ENCODE measurements at regions not wholly inside any gene's neighbourhood (a gene's known extent, or its start where the extent isn't known, plus 50 kb on each side); places are given as distances from the start of the nearest gene placed in this dataset.
"Not testable (repeated sequence)": the region's sequence is repeated elsewhere in the genome, so short reads cannot be mapped to it uniquely, and the experiment has no call there.

DNA sequence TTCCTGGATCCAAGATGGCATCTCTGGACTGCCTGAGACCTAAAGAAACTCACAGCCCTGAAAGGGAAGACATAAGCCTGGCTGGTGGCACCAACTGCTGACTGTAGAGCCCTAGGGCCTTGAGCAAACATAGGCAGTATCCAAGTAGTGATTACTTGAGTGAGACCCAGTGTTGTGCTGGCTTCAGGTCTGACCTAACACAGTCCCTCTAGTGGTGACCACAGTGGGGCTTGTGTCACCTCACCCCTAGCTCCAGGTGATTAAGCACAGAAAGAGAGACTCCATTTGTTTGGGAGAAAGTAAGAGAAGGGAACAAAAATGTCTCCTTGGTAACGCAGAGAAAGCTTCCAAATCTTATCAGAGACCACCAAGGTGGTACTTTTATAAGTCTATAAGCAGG lies 496.3 kb upstream of the HTR2C start:
- no peak for DNase-seq (ENCODE audit: low spot score)

DNA sequence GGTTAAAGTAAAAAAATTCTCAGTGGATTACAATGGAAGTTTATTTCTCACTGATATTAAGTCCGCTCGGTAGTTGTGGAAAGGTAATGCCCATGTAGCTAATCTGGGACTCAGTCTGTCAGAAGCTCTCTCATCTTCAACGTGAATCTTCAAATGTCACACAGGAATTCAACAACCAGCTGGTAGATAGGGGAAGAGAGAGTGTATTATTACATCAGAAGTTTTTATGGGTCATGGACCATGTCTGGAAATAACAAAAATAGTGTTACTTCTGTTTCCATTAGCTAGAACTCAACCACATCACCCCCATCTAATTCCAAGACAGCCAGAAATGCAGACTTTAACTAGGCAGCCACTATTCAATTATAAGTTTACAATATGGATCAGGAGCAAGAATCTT lies 506.1 kb upstream of the HTR2C start:
- no peak for DNase-seq (ENCODE audit: low spot score)

DNA sequence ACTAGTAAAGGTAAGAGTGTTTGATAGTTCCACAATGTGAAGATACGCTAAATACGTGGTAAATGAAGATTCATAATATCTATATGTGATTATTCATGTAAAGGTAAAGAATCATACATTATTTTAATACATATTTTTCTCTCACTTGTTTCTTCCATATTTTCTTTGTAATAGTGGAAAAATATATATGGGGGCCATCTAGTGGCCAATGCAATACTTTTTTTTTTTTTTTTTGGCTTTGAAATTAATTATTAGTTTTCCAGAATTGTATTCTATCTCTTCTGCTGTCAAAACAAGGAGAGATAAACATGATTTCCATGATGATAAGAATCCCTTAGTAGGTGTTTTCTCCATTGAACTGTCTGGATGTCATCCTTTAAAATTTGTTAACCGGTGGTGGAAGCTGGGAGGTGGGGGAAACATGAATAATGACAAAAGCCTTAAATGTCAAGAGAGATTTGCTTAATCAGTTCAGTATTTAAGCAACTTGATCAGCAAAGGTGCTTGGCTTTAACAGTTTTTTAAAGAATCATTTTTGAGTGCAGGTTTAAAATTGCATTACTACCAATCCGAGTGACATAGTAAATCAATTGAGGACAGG lies 508.7 kb upstream of the HTR2C start:
- no peak for DNase-seq (ENCODE audit: low spot score)

- no peak for DNase-seq (ENCODE audit: low spot score)
Observed at GRCh38 chrX:114073926-114074325, 510.0 kb upstream of the HTR2C start.

- DNase-seq (ENCODE audit: low spot score): no peak
Observed at GRCh38 chrX:114071412-114071811, 512.5 kb upstream of the HTR2C start.

DNA sequence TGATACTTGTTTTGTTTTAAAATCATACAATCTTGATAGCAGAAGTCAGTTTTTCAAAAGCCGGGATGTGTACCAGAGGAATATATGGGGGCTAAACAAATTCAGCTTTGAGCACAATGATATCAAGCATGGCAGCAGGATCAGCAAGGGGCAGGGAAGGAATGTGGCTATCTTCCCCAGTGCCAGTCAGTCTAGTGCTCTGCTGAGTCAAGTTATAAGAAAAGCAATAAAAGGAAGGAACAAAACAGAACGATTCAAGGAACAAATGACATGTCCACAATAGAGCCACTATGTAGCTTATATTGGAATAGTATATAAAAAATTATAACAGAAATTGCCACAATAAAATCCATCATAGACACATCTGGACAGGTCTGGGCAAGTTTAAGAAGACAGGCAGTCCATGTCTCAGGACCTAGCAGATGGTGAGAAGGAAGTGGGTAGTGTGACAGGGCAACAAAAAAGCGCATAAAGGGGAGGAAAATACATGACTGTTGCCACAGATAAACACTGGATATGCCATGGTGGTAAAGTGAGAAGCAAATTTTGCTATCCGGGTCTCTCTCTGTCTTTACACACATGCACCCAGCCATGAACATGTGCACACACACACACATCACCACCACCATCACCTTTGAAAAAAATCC lies 518.2 kb upstream of the HTR2C start:
- no peak for DNase-seq (ENCODE audit: low spot score)

GRCh38 chrX:114061226-114061625 lies 522.7 kb upstream of the HTR2C start:
- no peak for DNase-seq (ENCODE audit: low spot score)

- DNase-seq (ENCODE audit: low spot score): no peak
Observed at GRCh38 chrX:114058988-114059418, 524.9 kb upstream of the HTR2C start.

- DNase-seq (ENCODE audit: low spot score): not testable (repeated sequence)
Observed at GRCh38 chrX:114057422-114057821, 526.5 kb upstream of the HTR2C start.

DNA sequence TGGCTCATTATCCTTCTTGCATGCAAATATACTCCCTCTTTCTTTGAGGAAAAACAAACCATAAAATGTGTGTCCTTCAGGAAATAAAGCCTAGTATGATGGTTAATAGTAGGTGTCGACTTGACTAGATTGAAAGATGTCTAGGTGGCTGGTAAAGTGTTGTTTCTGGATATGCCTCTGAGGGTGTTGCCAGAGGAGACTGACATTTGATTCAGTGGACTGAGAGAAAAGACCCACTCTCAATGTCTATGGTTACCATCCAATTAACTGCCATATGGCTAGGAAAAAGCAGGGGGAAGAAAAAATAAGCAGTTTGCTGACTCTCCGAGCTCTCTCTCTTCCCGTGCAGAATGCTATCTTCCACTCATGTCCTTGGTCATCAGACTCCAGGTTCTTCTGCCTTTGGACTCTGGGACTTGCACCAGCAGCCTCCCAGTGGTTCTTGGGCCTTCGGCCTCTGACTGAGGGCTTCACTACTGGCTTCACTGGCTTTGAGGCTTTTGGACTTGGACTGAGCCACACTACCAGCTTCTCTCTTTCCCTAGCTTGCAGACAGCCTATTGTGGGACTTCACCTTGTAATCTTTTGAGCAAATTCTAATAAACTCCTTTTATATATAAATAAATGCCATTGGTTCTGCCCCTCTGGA lies 532.1 kb upstream of the HTR2C start:
- DNase-seq (ENCODE audit: low spot score): no peak

DNA sequence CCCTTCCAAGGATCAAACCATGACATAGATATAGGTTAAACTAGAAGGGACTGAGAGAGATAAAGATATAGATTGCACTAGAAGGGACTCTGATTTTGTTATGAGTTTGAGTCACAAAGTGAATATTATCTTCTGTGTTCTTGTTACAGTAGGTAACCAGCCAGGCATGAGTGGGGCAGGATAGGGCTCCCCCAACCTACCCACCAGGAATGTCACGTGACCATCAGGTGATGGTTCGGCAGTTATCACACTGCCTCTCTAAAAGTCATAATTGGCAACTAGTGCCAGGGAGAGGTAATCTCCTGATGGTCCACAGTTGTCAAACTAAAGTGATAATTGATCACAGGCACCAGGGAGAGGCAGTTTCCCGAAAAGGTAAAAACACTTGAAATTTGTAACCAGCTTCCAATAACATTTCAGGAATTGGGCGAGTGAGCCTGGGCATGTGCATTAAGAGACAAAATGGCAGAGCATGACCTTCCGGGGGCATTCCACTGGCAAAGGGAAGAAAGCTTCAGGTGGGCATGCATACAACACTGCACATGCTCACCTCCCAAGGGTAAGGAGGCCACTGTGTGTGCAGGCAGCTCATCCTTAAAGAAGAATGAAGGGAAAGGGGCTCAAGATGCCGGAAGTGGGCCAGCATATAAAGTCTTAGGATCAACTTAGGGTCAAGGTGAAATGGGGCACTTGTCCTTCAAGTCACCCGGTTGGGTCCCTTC lies 533.6 kb upstream of the HTR2C start:
- DNase-seq (ENCODE audit: low spot score): no peak

DNA sequence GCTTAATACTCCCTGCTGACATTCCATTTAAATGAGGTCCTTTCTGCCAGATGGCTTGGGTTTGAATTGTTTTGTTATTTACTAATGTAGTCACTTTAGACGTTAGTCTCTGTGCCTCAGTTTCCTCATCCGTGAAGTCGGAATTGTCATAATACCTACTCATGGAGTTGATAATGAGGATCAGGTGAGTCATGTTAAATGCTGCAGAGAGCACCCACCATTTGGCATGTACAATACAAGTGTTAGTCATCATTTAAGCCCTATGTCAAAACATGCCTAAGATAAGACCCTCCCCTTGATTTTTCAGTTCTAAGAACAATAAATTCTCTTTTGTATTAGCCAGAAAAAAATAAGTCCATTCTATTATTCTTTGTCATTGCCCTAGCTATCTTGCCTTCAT lies 534.8 kb upstream of the HTR2C start:
- no peak for DNase-seq (ENCODE audit: low spot score)

GRCh38 chrX:114047558-114047957 lies 536.3 kb upstream of the HTR2C start:
- DNase-seq (ENCODE audit: low spot score): no peak

- no peak for DNase-seq (ENCODE audit: low spot score)
Observed at GRCh38 chrX:114046695-114047279, 537.1 kb upstream of the HTR2C start.

- DNase-seq (ENCODE audit: low spot score): not testable (repeated sequence)
Observed at GRCh38 chrX:114041470-114041869, 542.4 kb upstream of the HTR2C start.

DNA sequence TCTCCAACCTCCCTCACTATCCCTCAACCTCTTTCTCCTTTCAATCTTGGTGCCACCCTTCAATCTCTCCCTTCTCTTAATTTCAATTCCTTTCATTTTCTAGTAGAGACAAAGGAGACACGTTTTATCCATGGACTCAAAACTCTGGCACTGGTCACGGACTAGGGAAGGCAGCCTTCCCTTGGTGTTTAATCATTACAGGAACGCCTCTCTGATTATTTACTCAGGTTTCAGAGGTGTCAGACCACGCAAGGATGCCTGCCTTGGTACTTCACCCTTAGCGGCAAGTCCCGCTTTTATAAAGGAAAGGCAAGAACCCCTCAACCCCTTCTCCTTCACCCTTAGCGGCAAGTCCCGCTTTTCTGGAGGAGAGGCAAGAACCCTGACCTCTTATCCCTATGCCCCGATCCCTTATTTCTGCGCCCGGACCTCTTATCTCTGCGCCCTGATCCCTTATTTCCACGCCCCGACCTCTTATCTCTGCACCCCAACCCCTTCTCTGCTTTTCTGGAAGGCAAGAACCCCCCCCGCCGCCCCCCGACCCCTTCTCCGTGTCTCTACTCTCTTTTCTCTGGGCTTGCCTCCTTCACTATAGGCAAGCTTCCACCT lies 543.1 kb upstream of the HTR2C start:
- DNase-seq (ENCODE audit: low spot score): not testable (repeated sequence)

GRCh38 chrX:114040111-114040510 lies 543.8 kb upstream of the HTR2C start:
- not testable (repeated sequence) for DNase-seq (ENCODE audit: low spot score)

DNA sequence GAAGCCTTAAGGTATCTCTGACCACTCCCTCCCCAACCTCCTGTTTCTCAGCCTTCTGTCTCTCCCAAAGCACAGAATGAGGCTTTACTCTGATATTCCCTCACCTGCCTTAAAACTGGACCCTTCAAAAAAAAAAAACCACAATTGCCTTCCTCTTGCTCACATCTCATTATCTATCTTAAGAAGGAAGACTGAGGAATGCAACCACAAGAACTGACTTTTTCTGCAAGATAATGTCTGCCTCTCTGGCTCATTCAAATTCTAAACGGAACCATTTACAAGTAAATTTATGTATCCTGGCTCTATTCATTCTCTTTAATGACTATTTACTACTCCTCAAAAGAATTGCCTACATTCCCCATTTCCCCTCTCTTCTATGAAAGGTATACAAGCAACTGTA lies 545.5 kb upstream of the HTR2C start:
- DNase-seq (ENCODE audit: low spot score): no peak

DNA sequence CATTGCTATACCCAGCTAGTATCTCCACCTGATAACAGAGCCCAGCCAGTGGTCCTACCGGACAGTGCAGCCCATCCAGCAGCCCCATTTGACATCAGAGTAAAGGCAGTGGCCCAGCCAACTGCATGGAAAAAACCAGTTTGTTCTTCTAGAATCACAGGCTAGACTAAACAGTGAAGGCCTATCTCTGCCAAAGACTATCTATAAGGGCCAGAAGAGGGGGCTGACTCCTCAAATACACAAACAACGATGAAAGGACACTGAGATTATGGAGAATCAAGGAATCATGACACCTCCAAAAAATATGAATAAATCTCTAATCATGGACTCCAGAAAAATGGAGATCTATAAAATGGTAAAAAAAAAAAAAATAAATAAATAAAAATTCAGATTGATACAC lies 546.4 kb upstream of the HTR2C start:
- DNase-seq (ENCODE audit: low spot score): no peak

DNA sequence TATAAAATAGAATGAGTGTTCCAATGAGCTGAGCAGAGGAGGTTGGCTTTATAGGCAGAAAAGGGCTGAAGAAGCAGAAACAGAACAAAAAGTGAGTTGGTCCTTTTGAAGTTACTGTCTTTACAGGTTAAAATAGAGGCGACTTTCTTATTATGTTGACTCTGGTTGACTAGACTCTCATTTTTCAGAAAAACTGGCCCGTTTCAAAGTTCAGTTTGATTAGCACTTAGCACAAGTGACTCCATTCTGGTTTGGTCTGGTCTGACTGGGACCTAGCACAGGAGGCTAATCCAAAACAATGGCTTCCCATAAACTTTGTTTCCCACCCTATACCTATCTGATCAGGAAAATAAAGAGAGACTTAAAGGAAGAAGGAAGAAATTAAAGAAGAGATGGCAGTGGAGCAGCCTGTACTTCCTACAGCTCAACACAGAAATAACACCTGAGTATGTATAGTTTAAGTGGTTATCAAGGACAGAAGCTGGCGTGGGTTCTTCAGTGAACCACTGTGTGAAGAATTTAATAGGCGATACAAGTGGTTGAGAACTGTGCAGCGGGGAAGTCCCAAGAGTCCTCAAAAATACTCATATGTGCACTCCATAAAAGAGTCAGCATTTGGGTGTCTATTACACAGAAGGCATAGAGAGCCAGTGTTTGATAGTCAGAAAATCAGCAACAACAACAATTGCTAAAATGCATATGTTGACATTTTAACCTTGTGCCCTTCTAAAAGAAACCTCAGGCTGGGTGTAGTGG lies 554.8 kb upstream of the HTR2C start:
- DNase-seq (ENCODE audit: low spot score): no peak

DNA sequence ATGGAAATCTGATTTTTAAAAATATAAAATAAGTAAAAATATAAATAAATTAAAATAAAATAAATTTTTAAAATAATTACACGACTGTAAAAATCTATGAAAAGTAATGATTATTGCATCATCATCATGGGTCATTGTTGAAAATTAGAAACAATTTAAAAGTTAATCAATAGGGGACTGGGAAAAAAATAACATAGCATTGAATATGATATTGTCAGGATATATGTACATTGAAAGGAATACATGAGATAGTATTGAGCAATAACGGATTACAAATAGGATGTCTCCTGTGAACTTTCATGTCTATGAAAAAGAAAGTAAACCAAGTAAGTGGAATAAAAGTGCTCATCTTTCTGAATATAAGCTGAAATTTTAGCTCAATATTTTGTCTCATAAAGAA lies 566.8 kb upstream of the HTR2C start:
- no peak for DNase-seq (ENCODE audit: low spot score)

All from ecto neural progenitor cell (in vitro differentiated cells).